Immature natural killer cell (primary cell): ENCODE measurements at regions not wholly inside any gene's neighbourhood (a gene's known extent, or its start where the extent isn't known, plus 50 kb on each side); places are given as distances from the start of the nearest gene placed in this dataset.

Experiments used
- DNase-seq, 3 donors: peaks; one replicate each; pipeline ENCODE4 v3.0.0; 2022; ENCODE audit warnings: mixed read lengths in 1 of 3
- H3K27ac Mint-ChIP-seq, 6 donors: one replicate each; pipeline ENCODE4 v1.8.0; 2020; ENCODE audit warnings: mixed read lengths in 6 of 6, mild to moderate bottlenecking in 5 of 6, inconsistent platforms in 4 of 6, moderate library complexity in 3 of 6
- H3K27me3 Mint-ChIP-seq, 3 donors: one replicate each; pipeline ENCODE4 v1.8.0; 2020 to 2021; ENCODE audit warnings: low read depth in 3 of 3, mild to moderate bottlenecking in 3 of 3, mixed read lengths in 3 of 3, moderate library complexity in 3 of 3, inconsistent platforms in 1 of 3
- H3K36me3 Mint-ChIP-seq, 3 donors: one replicate each; pipeline ENCODE4 v1.8.0; 2020; ENCODE audit warnings: mixed read lengths in 3 of 3, inconsistent platforms in 2 of 3, mild to moderate bottlenecking in 2 of 3
- H3K4me1 Mint-ChIP-seq, 2 donors: one replicate each; pipeline ENCODE4 v1.8.0; 2020; ENCODE audit warnings: inconsistent platforms in 2 of 2, mild to moderate bottlenecking in 2 of 2, mixed read lengths in 2 of 2, moderate library complexity in 1 of 2
- H3K4me3 Mint-ChIP-seq, 5 donors: one replicate each; pipeline ENCODE4 v1.8.0; 2020; ENCODE audit warnings: mild to moderate bottlenecking in 5 of 5, mixed read lengths in 5 of 5, inconsistent platforms in 3 of 5, moderate library complexity in 3 of 5
- H3K9me3 Mint-ChIP-seq, 6 donors: one replicate each; pipeline ENCODE4 v1.8.0; 2020; ENCODE audit warnings: mild to moderate bottlenecking in 6 of 6, mixed read lengths in 6 of 6, inconsistent platforms in 4 of 6, moderate library complexity in 3 of 6

DNA sequence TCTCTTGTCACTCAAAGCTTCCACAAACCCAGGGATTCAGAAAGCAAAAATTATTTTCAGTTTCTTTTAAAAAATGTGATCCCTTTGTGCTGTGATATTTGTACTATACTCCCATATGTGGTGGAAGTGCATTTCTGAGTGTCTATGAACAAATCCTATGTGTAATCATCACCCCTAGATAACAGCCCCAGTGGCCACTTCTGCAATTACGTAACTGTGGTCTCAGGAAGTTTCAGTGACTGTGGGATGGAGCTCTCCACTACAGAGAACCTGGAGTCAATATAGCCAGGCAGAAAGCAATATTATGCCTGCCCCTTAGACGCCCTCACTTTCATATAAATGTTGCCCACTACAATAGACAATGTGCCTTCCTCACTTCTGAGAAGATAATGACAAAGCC lies 1101.7 kb upstream of the GHITM start:
- Mint-ChIP-seq H3K27me3 (no peaks in the 10 kb centered on the region), H3K27ac (no peak overlapping the region), H3K9me3 (peaks cover 3 to 12% (median 5%) of the 10 kb centered on the region in 6 donors), H3K4me1 (no peaks in the 10 kb centered on the region), H3K36me3 (no peaks in the 10 kb centered on the region), H3K4me3 (no peak overlapping the region)
- no peak for DNase-seq

DNA sequence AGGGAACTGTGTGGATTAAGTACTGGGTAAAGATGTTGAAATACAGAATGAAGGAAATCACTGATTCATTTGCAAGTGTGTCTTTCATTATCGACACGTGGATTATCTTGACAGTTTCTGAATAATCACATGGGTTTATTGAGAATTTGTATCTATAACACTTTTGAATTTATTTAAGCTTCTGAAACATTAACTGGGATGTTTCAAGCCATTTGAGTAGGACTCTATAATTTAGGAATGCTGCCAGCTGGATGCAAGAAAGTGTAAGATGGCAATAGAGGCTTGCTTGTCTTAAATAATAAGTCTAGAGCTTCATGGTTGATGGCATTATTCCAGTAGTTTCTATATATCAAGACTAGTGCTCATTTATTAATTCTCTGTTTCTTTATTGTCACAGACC lies 1100.7 kb upstream of the GHITM start:
- H3K27ac Mint-ChIP-seq, result no peak overlapping the region
- no peak overlapping the region for H3K4me3 Mint-ChIP-seq
- no peaks in the 10 kb centered on the region for H3K27me3 Mint-ChIP-seq
- DNase-seq, result no peak
- no peaks in the 10 kb centered on the region for H3K4me1 Mint-ChIP-seq
- H3K36me3 Mint-ChIP-seq, result no peaks in the 10 kb centered on the region
- peaks cover 3 to 12% (median 5%) of the 10 kb centered on the region in 6 donors for H3K9me3 Mint-ChIP-seq

DNA sequence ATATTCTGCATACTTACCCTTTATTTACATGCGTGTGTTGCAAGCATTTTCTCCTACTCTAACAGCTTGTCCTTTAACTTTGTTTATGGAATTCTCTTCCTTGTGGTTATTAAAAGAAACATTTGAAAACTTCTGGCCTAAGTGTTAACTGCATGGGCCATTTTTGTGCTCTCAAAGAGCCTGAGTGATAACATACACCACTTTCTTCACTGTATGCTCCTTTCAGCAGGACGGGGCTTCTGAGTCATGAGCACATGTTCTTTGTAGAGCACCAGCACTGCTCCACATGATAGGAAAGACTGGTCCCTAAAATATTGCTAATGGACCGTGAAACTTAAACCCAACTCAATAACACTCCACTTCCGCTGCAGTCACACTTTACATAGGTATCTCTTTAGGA lies 1093.6 kb upstream of the GHITM start:
- Mint-ChIP-seq H3K4me3 (no peak overlapping the region), H3K36me3 (no peaks in the 10 kb centered on the region), H3K27me3 (peaks cover 0 to 1% (median 0%) of the 10 kb centered on the region in 3 donors), H3K4me1 (no peaks in the 10 kb centered on the region), H3K9me3 (peaks cover 0 to 16% (median 4%) of the 10 kb centered on the region in 6 donors), H3K27ac (no peak overlapping the region)
- no peak for DNase-seq

GRCh38 chr10:83050815-83051214 lies 1088.5 kb upstream of the GHITM start:
- DNase-seq, result no peak
- no peaks in the 10 kb centered on the region for H3K27me3 Mint-ChIP-seq
- no peaks in the 10 kb centered on the region for H3K36me3 Mint-ChIP-seq
- no peak overlapping the region for H3K4me3 Mint-ChIP-seq
- no peaks in the 10 kb centered on the region for H3K4me1 Mint-ChIP-seq
- peaks cover 0 to 30% (median 9%) of the 10 kb centered on the region in 6 donors for H3K9me3 Mint-ChIP-seq
- H3K27ac Mint-ChIP-seq, result no peak overlapping the region

DNA sequence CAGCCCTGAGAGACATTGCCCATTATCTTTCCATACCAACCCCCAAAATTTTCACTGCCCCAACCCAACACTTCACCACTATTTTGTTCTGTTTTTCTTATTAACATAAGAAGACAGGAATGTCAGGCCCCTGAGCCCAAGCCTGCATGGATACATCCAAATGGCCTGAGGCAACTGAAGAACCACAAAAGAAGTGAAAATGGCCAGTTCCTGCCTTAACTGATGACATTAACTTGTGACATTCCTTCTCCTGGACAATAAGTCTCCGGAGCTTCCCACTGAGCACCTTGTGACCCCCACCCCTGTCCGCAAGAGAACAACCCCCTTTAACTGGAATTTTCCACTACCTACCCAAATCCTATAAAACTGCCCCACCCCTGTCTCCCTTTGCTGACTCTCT lies 1076.4 kb upstream of the GHITM start:
- Mint-ChIP-seq H3K4me3 (no peak overlapping the region), H3K9me3 (peaks cover 5 to 24% (median 9%) of the 10 kb centered on the region in 6 donors), H3K36me3 (no peaks in the 10 kb centered on the region), H3K4me1 (no peaks in the 10 kb centered on the region), H3K27ac (no peak overlapping the region), H3K27me3 (peaks cover 0 to 1% (median 0%) of the 10 kb centered on the region in 3 donors)
- DNase-seq, result no peak

DNA sequence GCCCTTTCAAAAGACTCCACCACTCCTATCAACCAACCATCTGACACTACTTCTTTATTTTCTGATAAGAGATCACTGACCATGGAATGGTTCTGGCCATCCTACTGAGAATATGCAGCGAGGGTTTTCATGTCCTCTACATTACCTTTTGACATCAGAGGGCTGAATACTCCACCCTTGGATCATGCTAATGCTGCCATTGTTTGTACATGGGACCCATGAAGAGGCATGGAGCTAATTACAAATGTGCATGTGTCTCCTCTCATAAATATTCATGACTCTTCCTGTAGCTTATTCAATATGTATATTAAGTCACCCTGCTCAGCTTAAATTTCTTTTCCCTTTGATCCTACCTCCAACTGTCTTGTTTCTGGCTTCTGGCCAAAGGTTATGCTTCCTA lies 1065.8 kb upstream of the GHITM start:
- no peaks in the 10 kb centered on the region for H3K27me3 Mint-ChIP-seq
- no peak overlapping the region for H3K4me3 Mint-ChIP-seq
- DNase-seq, result no peak
- no peak overlapping the region for H3K27ac Mint-ChIP-seq
- H3K9me3 Mint-ChIP-seq, result peaks cover 2 to 33% (median 15%) of the 10 kb centered on the region in 6 donors
- no peaks in the 10 kb centered on the region for H3K36me3 Mint-ChIP-seq
- H3K4me1 Mint-ChIP-seq, result no peaks in the 10 kb centered on the region

DNA sequence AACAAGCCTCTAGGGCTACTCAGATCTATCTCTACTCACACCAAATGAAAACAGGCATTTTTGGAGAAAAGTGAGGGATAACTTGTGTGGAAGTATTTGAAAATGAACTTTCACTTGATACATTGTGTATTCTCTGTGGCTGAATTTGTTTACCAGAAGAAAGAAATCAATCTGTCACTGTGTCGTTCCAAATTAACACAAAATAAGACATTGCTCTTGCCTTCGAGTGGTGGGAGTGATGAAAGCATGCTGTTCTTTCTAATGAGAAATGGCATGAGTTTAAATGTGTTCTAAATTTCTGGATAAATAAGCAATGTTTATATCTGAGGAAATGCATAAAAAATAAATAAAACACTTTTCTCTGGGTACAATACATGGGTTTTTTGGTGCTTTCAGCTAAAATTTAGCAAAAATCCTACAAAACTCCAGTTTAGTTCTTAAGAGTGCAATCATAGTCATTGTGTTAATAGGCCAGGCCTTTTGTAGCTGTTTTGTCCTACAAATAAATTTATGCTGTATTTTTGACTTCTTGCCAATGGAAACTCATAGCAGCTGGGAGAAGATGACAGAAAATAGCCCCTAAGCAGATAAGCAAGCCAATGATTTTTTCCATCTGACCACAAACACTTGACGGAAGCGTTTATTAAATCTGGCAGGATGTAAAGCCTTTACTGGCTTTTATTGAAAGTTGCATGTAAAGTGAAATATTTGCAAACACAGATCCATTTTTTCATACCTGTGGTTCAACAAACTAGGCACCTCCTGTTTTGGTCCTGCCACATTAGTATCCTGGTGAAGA lies 1064.1 kb upstream of the GHITM start:
- Mint-ChIP-seq H3K4me3 (no peak overlapping the region), H3K4me1 (no peaks in the 10 kb centered on the region), H3K27ac (no peak overlapping the region), H3K27me3 (peaks cover 0 to 1% (median 0%) of the 10 kb centered on the region in 3 donors), H3K9me3 (peaks cover 0 to 40% (median 16%) of the 10 kb centered on the region in 6 donors), H3K36me3 (no peaks in the 10 kb centered on the region)
- DNase-seq, result no peak

DNA sequence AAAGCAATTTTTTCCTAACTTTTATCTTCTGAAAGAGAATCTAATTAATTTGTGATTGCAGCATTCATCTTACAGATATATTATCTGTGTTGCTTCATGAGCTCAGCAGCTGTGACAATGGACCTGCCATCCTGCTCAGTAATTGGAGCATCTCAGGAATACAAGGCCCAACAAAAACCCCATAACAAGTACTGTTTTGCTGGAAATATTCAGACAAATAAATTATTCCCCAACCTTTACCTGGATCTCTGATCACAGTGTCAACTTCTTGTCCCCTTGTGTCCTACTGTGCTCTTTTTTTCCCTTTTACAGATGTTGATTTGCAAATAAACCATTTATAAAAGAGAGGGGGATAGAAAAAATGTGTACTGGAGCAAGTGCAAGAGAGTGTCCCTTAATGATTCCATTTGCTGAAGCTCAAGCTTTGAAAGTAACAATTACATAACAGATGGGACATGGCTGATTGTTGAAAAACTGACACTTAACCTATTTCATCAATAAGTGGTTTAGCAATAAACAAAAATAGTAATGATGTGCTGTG lies 1063.4 kb upstream of the GHITM start:
- no peak overlapping the region for H3K27ac Mint-ChIP-seq
- H3K9me3 Mint-ChIP-seq, result peaks cover 0 to 43% (median 16%) of the 10 kb centered on the region in 6 donors
- no peaks in the 10 kb centered on the region for H3K4me1 Mint-ChIP-seq
- DNase-seq, result no peak
- H3K36me3 Mint-ChIP-seq, result no peaks in the 10 kb centered on the region
- peaks cover 0 to 1% (median 0%) of the 10 kb centered on the region in 3 donors for H3K27me3 Mint-ChIP-seq
- no peak overlapping the region for H3K4me3 Mint-ChIP-seq

- DNase-seq, result no peak
- no peaks in the 10 kb centered on the region for H3K4me1 Mint-ChIP-seq
Observed at GRCh38 chr10:83076443-83076842, 1062.9 kb upstream of the GHITM start.

DNA sequence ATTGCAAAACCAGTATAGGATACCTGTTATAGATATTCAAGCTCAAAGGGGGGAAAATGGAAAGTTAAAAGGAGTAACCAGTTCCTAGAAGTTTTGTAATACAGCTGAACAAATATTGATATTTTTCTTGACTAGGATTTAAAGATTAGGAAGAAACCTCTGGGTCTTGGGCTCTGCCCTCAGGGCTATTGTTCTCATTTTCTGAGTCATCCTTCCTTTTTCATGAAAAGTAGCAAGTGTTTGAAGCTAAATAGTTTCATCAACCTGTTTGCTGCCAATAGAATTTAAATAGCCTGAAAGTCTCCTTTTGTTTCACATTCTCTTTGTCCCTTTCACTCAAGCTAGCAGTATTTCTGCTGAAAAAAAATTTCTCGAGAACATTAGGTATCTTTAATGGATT lies 1061.1 kb upstream of the GHITM start:
- no peaks in the 10 kb centered on the region for H3K36me3 Mint-ChIP-seq
- peaks cover 0 to 3% (median 0%) of the 10 kb centered on the region in 3 donors for H3K27me3 Mint-ChIP-seq
- peaks cover 2 to 48% (median 18%) of the 10 kb centered on the region in 6 donors for H3K9me3 Mint-ChIP-seq
- no peak overlapping the region for H3K4me3 Mint-ChIP-seq
- no peaks in the 10 kb centered on the region for H3K4me1 Mint-ChIP-seq
- H3K27ac Mint-ChIP-seq, result no peak overlapping the region
- no peak for DNase-seq

More at GRCh38 chr10:83076443-83076842, 1062.9 kb upstream of the GHITM start:
- Mint-ChIP-seq H3K9me3 (peaks cover 2 to 43% (median 17%) of the 10 kb centered on the region in 6 donors), H3K27me3 (peaks cover 0 to 1% (median 0%) of the 10 kb centered on the region in 3 donors), H3K4me3 (no peak overlapping the region), H3K36me3 (no peaks in the 10 kb centered on the region), H3K27ac (no peak overlapping the region)

DNA sequence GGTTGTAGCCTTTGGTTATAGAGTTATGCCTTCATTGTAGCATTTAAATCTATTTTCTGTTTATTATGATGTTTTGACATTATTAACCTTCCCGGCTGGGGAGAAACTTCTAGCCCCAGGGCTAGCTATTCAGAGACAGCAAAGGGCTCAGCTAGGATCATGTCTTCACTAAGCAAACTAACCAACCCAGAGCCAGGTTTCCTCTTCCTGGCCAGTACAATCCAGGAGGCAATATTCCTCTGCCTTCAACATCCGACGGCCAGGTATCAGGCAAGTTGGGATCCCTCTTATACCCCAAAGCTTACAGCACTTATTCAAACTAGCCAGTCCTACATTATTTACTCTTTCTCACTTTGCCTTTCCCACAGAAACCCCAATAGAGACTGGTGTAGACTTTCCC lies 1060.7 kb upstream of the GHITM start:
- no peak overlapping the region for H3K4me3 Mint-ChIP-seq
- no peak for DNase-seq
- H3K27me3 Mint-ChIP-seq, result peaks cover 0 to 3% (median 0%) of the 10 kb centered on the region in 3 donors
- no peaks in the 10 kb centered on the region for H3K36me3 Mint-ChIP-seq
- H3K4me1 Mint-ChIP-seq, result no peaks in the 10 kb centered on the region
- H3K9me3 Mint-ChIP-seq, result peaks cover 4 to 48% (median 18%) of the 10 kb centered on the region in 6 donors
- no peak overlapping the region for H3K27ac Mint-ChIP-seq

- Mint-ChIP-seq H3K9me3 (peaks cover 3 to 41% (median 16%) of the 10 kb centered on the region in 6 donors), H3K4me3 (no peak overlapping the region), H3K36me3 (no peaks in the 10 kb centered on the region), H3K27me3 (peaks cover 0 to 3% (median 0%) of the 10 kb centered on the region in 3 donors), H3K4me1 (no peaks in the 10 kb centered on the region), H3K27ac (no peak overlapping the region)
- DNase-seq, result no peak
Observed at GRCh38 chr10:83083831-83084230, 1055.5 kb upstream of the GHITM start.

DNA sequence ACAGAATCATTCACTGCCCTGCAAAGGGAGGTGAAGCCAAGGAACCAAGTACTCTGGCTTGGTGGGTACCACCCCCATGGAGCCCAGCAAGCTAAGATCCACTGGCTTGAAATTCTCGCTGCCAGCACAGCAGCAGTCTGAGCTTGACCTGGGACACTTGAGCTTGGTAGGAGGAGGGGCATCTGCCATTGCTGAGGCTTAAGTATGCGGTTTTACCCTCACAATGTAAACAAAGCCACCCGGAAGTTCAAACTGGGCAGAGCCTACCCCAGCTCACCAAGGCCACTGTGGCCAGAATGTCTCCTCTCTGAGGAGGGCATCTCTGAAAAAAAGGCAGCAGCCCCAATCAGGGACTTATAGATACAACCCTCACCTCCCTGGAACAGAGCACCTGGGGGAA lies 1050.0 kb upstream of the GHITM start:
- H3K9me3 Mint-ChIP-seq, result peaks cover 5 to 33% (median 17%) of the 10 kb centered on the region in 6 donors
- no peak overlapping the region for H3K4me3 Mint-ChIP-seq
- no peaks in the 10 kb centered on the region for H3K36me3 Mint-ChIP-seq
- H3K27me3 Mint-ChIP-seq, result peaks cover 0 to 5% (median 1%) of the 10 kb centered on the region in 3 donors
- no peak for DNase-seq
- no peak overlapping the region for H3K27ac Mint-ChIP-seq
- no peaks in the 10 kb centered on the region for H3K4me1 Mint-ChIP-seq

- H3K4me1 Mint-ChIP-seq, result no peaks in the 10 kb centered on the region
- DNase-seq, result no peak
- no peak overlapping the region for H3K4me3 Mint-ChIP-seq
- peaks cover 6 to 46% (median 15%) of the 10 kb centered on the region in 6 donors for H3K9me3 Mint-ChIP-seq
- no peak overlapping the region for H3K27ac Mint-ChIP-seq
- no peaks in the 10 kb centered on the region for H3K36me3 Mint-ChIP-seq
- H3K27me3 Mint-ChIP-seq, result no peaks in the 10 kb centered on the region
Observed at GRCh38 chr10:83104616-83105015, 1034.7 kb upstream of the GHITM start.
